HG03521 (cell line): ENCODE measurements at regions not wholly inside any gene's neighbourhood (a gene's known extent, or its start where the extent isn't known, plus 50 kb on each side); places are given as distances from the start of the nearest gene placed in this dataset.
"Not testable (repeated sequence)": the region's sequence is repeated elsewhere in the genome, so short reads cannot be mapped to it uniquely, and the experiment has no call there.

ENCODE experiments used
- ATAC-seq: cut with Tn5 transposase; IDR thresholded peaks from one replicate; pipeline ENCODE4 v1.9.1; 2021; ENCODE audit warnings: mild to moderate bottlenecking, moderate library complexity; ENCODE audit not compliant: unreplicated experiment

DNA sequence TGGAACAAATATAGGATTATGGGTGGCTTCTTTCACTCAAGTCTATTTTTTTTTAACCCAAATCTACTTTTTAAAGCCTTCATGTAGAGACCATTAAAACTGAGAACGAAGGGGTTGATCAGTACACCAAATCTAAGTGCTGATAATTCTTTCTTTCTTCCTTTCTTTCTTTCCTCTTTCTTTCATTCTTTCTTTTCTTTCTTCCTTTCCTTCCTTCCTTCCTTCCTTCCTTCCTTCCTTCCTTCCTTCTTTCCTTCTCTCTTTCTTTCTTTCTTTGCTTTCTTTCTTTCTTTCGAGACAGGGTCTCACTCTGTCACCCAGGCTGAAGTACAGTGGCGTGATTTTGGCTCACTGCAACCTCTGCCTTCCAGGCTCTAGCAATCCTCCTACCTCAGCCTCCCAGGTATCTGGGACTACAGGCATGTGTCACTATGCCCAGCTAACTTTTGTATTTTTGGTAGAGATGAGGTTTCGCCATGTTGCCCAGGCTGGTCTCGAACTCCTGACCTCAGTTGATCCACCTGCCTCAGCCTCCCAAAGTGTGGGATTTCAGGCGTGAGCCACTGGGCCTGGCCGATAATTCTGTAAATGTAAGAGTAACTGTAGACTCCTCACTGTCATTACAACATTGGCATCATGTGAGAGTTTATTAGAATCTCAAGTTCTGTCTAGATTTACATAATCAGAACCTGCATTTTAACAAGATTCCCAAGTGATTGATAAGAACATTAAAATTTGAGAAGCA lies 236.4 kb downstream of the TFEC start:
- no peak for ATAC-seq

DNA sequence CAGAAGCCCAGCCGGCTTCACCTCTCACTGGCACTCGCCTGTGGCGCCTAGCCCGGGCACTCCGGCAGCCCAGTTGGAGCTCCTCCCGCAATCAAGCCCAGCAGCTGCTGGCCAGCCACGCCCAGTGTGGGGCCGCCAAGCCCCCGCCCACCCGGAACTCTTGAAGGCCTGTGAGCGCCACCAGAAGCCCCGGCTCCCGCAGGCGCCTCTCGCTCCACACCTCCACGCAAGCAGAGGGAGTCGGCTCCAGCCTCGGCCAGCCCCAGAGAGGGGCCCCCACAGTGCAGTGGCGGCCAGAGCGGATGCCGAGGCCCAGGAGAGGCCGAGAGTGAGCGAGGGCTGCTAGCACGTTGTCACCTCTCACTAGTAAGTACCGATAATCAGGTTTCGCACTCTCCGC lies 240.7 kb downstream of the TFEC start:
- ATAC-seq: no peak

DNA sequence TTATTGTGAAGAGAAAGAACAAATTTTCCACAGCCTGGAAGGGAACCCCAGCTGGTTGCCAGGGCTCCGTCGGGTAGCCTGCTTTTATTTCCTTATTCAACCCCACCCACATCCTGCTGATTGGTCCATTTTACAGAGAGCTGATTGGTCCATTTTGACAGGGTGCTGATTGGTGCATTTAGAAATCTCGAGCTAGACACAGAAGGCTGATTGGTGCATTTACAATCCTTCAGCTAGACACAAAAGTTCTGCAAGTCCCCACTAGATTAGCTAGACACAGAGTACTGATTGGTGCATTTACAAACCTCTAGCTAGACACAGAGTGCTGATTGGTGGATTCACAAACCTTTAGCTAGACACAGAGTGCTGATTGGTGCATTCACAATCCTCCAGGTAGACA lies 241.1 kb downstream of the TFEC start:
- not testable (repeated sequence) for ATAC-seq

DNA sequence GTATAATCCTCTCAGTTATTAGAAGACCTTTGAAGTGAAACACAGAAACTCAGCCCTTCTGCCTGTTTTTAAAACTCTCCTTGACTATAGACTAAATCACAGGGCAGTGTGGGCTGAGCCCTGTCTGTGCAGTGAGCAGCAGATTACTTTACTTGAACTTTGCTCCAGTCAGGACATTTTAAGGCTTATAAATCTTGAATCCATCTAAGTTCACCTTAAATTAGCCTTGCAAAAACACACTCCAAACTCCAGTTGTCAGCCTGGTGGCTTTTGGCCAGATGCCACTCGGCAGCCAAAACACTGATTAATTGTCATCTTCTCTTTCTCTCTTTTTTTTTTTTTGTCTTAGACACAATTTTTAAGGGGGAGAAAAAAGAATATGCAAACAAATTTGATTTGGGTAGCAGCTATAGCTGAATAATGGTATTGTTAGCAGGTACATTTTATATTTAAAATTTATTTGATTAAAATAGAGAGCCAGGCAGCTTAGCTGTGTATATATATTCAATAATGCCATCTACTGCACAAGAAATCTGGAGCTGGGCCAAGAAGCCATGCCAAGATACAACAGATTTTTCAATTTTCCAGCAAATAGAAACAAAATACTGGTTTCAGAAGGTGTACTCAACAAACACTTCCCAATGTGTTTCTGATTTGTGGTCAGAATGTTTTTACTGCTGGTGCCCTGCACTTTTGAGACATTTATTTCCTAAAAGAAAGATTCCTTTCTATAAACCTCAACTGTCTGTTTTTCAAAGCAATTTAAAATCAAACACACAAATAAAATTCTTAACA lies 247.7 kb downstream of the TFEC start:
- no peak for ATAC-seq

DNA sequence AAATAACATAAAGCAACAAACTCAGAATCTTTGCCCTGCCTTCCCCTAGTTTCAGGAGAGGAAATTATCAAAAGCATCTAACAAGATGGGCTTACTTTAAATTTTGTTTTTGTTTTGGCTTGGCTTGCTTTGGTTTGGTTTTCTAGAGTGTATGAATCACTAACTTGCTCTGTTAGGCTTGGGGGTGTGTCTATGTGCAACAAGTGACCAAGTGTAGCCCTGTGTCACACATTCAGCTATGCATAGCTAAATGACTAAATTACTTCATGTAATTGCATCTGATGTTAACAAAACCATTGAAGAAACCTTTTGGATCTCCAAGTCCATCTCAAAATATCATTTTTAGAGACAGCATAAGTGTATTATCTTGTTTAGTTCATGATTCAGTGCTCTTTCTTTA lies 251.0 kb downstream of the TFEC start:
- no peak for ATAC-seq

DNA sequence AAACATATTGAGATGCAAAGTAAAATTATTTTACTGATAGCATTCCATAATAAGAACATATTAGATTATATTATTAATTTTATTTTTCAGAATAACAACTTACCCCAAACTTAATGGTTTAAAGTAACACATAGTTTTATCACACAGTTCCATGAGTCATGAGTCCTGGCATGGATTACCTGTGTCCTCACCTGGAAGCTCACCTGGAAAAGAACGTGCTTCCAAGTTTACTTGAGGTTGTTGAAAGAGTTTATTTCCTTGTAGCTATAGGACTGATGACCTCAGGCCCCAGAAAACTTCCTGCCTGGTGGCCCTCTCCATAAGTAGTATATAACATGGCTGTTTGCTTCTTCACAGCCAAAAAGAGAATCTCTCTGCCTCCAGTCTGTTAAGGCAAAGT lies 254.6 kb downstream of the TFEC start:
- no peak for ATAC-seq

DNA sequence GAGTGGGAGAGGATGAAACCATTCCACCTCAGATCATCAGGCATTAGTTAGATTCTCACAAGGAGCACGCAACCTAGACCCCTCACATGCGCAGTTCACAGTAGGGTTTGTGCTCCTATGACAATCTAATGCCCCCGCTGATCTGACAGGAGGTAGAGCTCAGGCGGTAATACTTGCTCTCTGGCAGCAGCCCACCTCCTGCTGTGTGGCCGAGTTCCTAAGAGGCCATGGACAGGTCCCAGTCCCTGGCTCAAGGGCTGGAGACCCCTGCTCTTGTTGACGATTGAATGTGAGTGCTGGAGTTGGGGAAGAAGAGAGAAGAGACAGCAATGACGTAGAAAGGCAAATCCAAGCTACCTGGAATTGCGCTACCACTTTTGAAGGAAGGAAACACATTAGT lies 267.2 kb downstream of the TFEC start:
- no peak for ATAC-seq

DNA sequence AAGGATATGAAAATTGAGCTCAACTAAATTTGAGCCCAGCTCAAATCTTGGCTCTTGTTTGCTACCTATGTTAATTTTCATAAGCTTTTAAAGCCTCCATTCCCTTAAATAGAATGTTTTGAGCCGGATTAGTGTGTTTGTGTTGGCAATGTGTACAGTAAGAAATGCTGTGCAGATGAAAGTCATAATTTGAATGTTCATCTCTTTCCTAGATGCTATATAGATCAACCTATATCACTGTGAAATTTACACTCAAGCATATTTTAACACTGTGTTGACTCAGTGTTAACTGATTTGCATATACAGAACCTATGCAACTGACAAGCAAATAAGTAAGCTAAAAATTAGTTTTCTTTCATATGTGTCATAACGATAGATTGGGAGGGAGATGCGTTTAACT lies 272.5 kb downstream of the TFEC start:
- ATAC-seq: no peak

DNA sequence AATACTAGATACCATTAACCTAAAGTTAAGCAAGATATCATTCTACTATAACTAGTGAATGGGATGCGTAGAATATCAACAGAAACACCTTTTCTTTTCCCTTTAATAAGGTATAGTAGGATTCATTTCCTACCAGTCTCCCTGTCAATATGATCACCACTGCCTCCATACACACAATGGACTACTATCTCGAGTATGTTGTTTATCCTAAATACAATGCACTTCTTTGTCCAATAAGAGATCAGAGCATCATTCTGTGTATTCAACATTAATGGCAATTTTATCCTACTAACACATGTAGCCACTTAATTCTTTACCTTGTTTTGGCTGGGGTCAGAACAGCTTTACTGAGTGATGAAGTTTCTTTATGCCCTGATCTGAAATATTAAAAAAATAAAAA lies 276.3 kb downstream of the TFEC start:
- no peak for ATAC-seq

DNA sequence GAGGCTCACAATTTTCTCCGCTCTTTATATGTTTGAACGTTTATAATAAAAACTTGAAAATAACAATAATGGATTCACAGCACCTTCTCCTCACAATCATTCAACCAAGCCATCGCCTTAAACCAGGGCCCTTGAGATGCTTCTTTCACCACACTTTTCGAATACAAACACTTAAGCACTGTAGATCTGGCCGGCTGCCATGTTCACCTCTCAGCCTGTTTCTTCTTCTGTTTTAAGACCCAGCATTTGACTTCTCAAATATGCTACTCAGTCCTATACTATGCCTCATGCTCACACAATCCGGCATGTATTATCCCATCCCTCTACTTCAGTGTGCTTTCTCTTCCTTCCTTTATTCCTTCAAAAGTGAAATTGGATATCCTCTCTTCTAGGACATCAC lies 280.6 kb downstream of the TFEC start:
- ATAC-seq: no peak

DNA sequence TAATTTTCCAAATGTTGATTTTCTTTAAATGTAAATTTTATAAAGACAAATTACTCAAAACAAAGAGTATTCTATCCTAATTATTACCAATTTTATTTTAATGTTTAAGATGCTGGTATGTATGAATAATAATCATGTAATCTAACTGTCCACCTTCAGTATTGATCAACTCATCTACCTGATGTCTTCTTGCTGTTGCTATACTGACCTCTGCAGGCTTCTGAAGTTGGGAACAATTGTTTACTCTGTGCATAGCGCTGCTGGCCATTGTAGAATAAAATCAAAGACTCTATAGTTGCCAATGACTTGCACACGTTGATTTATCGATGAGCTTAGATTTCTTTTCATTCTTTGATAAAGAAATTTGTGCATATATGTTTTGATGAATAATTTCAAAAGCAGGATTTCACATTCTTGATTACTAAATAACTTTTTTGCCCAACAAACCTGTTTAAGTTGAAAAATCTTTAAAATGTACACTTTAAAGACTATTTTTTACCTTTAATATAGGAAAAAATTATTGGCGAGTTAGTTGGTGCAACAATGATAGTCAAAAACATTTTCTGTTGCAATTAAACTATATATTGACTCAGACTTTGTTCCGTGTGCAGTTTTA lies 282.3 kb downstream of the TFEC start:
- no peak for ATAC-seq

DNA sequence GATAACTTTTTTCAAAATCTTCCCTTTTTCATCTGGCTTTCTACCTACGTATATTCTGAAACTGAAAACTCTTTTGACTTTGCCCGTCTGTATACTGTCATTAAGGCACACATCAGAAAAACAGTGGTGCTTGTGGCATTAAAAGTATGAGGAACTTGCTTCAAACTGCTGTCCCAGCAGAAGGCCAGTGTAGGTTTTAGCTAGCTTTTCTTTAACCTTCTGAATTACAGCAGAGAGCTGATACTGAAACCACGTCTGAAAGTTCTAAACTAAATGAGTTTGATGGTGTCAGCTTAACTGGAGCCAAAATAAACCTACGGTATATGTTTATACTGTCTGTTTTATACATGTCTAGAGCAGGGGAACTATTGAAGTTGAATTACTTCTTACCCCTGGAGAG lies 283.4 kb downstream of the TFEC start:
- no peak for ATAC-seq

DNA sequence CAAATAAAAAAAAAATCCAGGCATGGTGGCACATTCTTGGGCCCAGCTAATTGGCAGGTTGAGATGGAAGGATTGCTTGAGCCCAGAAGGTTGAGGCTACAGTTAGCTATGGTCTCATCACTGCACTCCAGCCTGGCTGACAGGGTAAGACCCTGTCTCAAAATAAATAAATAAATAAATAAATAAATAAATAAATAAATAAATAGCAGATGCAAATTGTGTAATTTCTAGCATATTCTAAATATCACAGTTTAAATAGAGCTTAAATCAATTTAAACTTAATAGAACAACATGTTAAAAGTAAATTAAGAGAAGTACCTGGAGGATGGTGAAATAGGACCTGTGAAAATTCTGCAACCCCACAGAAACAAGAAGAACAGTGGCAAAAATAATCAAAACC lies 290.5 kb downstream of the TFEC start:
- no peak for ATAC-seq

DNA sequence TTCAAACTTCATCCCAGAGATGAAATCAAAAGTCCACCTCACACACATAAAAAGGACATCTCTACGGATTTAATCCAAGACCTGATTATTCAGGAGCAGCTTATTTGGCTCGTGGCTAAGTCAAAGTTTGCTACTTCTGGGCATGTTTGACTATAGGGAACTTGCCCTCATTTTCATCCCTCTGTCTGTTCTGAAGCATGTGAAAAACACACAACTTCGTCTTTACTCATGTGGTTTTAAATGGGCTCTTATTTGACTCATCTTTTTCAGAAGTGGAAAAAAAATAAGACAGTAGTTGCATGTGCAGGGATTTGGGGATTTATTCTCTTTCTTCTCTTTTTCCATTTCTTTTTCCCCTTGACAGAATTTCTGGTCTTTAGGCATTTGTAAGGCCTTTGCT lies 295.9 kb downstream of the TFEC start:
- no peak for ATAC-seq

DNA sequence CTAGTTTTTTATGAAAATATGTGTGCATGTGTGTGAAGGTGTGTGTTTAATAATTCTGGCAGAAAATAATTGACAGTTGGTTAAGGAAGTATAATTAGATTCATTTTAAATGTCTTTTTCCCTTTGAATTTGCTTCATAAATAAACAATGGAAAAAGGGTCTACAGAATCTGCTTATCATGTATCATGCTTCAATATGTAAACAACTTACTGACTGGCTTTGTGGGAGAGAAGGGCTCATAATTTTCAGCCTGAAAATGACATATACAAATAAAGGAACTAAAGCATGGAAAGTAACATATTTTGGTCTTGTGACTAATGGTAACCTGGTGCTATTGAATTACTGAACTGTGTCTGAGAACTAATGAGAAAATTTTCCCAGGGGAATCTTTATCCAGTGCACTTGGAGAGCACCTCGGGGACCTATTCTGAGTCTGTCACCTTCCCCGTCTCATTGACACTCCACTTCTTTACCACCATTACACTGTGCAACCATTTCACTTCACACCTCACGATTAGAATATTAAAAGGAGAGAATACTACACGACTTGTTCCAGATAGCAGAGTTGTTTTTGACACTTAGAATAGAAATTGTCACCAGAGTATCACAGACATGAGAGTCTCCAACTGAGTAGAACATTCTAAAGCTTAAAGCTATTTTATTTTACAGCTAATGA lies 298.6 kb downstream of the TFEC start:
- no peak for ATAC-seq

DNA sequence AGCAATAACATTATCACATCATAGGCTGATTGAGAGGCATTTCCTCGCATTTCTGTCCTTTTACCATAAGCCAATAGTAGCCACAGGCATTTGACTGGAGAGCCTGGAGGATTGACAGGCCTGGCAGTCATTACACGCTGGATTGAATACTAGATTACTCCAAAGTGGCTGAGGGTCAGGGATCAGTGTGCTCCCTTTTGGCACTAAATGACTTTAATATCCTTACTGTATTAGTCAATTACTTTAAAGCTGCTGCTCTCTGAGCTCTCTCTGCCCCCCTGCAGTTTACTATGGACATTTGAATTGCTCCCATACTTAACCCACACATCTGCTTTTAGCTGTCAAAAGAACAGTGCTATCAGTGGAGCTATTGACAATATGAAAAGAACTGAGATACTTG lies 302.0 kb downstream of the TFEC start:
- ATAC-seq: no peak

DNA sequence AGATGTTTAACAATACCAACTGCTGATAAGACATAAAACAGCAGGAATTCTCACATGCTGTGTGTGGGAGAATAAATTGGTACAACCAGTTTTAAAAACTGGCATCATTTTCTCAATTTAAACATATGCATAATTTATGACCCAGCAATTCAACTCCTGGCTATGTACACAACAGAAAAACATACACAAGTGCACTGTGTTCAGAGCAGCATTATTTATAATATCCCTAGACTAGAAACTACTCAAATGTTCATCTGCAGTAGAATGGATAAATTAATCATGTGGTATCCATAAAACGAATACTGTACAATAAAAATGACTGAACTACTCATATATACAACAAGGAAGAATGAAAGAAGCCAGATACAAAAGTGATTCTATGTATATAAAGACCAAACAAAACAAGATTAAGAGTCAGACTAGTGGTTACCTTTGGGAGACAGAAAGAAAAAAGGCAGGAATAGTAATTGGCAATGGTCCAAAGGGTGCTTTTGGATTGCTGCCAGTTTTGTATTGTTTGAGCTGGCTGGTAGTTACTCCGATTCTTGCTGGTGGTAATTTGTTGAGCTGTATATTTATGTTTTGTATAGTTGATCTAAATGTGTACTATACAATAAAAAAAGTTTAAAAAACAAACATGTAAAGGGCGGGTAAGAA lies 306.0 kb downstream of the TFEC start:
- no peak for ATAC-seq

DNA sequence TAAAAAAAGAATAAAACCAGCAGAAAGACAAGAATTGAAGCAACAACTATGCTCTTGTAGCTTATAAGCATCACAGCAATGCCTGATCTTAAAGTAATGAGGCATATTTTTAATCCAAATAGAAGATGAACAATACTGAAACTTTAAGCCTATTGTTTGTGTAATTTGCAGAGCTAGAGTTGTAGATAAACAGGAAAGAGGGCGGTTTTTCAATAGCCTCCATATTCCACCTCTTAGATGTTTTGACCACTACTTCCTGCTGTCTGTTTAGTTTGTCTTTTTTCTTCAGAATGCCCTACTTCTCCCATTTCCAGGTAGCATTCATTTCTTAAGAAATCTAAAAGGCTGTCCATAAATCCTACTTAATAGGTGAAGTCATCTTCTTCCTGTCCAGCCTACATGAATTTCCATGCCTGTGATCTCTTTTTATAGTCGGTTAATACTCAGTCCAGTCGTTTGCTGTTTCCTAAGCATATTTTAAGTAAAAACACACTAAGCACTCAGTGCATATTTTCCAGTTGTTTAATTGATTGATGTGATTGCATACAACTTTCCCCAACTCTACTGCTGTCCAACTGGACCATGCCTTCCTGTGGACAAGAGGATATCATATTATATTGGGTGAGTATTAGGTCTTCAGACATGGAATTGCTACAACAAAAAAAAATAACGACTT lies 308.1 kb downstream of the TFEC start:
- ATAC-seq: no peak

DNA sequence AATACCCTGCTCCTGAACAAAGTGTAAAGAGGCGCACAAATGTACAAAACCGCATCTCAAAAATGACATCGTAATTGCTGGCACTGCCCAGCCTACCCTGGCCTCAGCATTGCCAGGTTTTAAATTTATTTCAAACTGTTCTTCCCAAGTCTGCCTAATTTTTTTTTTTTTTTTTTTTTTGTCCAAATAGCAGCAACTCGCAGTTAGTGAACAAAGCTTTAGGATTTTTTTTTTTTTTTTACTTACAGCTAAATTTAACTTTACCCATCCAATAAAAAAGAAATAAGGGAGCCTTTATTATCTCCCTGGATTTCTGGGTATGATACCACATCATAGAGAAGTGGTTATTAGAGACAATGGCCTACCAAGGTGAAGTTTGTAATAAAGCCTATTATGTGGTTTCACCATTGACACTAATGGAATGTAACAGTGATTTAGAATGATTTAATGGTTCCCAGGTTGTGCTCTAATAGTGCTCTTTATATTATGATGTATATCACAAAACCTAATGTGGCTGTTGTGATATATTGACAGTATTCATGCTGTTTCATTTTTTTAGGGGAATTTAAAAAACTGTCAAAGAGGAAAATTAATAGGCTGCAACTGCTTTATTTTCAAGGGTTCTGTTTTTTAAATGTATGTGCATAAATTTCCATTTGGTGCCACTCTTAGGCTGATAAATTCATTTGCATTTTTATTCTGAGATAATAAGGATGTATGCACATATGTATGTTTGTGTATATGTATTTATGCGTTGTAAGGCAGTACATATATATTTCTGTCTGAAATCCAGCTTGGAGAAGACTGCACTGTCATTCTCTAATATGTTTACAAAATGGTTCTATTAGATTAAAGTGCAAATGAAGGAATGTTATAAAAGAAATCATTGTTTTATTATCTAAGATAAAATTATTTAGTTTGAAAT lies 309.0 kb downstream of the TFEC start:
- no peak for ATAC-seq
